HUDEP-2 (cell line): ENCODE measurements at regions not wholly inside any gene's neighbourhood (a gene's known extent, or its start where the extent isn't known, plus 50 kb on each side); places are given as distances from the start of the nearest gene placed in this dataset.

Source experiments
- DNase-seq, 76 experiments: peaks; one replicate each; lab custom pipeline; 2025; ENCODE audit not compliant: unreplicated experiment in 76 of 76; lab: John Stamatoyannopoulos, UW

DNA sequence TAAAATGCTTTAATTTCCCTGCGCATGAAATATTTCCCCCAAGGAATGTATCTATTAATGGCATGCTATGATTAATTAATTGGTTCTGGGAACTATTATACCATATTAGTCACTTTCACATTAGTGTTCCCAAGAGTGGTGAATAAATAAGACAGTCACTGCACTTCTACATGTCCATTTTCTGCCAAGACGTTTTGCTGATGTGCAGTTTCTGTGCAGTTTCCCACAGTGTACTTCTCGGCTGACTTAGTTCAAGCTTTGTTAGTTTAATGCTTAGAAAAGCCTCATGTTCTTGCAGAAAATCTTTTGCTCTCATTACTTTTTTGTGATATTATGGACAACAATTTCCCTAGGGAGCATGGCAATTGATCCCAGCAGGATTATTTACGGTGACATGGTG lies 1014.5 kb downstream of the BRINP3 start:
- no peak for DNase-seq

DNA sequence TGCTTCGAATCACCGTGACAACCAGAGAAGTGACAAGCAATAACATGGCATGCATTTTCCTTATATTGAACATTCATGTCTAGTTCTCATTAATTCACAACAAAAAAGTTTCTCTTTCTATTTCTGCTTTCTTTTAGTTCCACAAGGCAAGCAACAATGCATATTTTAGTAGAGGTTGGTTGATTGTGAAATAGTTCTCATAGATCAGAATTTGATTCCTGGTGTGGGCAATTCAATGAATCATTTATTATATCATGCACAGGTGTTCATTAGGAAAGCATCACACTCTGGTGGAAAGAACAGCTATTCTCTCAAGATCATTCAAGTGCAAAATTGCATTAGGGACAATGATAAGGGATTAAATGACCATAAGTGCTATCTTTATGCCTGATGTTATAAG lies 980.9 kb downstream of the BRINP3 start:
- no peak for DNase-seq

DNA sequence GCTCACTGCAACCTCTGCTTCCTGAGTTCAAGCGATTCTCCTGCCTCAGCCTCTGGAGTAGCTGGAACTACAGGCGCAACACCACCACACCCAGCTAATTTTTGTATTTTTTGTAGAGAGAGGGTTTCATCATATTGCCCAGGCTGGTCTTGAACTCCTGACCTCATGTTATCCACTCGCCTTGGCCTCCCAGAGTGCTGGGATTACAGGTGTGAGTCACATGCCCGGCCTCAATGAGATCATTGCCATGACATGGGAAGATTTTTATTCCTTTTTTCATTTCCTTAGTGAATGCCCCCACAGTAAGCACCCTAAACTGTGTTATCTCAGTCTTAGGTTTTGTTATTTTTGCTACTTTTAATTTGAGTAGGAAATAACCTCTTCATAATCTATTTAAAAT lies 977.9 kb downstream of the BRINP3 start:
- no peak for DNase-seq

DNA sequence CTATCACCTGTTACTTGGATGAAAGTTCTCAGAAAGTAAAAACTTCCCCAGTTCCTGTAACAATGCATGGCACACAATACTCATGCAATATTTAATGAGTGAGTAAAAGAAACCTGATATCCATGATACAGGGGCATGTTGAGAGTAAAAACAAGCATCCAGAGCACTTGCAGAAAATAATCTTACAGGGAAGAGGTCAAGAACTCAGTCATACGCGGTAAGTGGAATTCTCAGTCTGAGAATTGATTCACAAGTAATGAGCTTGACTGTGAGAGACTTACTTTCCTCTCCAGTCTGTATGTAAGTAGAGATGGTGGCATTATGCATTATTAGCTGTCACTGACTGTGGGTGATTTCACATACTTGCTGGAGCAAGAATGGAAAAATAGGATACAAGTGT lies 976.9 kb downstream of the BRINP3 start:
- no peak for DNase-seq

DNA sequence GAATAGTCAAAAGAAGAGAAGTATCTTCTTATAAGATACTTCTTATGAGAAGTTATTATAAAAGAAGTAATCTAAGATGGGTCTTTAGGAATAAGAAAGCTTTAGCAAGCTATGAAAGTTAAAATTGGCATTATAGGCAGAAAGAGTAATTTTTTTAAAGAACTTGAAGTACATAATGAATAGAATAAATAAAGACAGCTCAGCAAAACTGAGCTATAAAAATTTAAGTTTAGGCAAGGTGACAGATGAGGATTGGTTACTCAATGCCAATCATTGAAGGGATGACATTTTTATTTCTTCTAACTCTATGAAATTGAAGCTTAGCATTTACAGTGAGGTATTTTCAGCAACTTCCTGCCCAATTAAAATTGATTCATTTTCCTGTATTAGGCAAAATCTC lies 966.8 kb downstream of the BRINP3 start:
- no peak for DNase-seq

DNA sequence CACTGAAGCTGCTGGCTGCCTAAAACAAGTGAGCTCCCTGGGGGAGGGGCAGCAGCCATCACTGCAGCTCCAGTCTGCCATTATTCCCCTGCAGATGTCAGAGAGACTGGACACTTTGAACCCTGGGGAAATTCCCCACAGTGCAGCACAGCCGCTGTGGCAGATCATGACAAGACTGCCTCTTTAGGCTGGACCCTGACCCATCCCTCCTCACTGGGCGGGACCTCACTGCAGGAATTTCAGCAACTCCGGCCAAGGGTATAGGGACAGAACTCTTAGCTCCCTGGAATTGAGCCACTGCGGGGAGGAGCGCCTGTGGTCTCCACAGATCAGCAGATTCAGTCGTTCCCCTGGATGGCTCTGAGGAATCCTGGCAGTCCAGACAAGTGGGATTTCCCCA lies 964.6 kb downstream of the BRINP3 start:
- no peak for DNase-seq

DNA sequence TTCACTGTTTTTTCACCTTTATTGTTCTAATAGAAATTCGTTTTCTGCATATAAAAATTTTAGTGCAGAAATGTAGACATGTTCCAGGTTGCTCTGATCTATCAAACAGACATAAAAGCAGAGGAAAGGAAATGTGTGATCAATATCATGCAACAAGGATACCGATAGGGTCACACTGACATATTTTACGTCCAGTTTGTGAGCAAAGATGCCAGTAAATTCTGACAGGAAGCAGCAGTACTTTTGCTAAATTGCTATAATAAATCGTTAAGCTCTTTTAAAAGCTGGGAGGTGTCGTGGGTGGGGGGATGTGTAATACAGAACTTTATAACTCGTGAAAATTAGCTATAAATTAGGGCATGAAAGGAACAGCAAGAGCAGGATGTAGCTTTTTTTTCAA lies 955.2 kb downstream of the BRINP3 start:
- DNase-seq = no peak

DNA sequence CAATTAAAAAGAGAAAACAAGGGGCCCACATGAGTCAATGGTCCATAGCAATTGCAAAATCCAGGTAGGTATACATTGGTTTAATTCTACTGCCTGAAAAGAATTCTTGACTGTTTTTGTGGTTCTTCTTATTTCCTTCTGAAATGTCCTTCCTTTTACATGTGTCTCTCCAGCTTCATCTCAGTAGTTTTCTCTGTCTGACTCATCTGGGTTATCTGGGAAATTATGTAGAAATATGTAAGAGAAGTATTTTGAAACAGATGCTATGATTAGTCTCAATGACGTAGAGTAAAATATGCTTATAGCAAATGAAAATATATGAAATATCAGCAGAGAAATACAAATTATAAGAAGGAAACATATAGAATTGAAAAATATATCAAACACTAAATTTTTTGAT lies 953.2 kb downstream of the BRINP3 start:
- no peak for DNase-seq

DNA sequence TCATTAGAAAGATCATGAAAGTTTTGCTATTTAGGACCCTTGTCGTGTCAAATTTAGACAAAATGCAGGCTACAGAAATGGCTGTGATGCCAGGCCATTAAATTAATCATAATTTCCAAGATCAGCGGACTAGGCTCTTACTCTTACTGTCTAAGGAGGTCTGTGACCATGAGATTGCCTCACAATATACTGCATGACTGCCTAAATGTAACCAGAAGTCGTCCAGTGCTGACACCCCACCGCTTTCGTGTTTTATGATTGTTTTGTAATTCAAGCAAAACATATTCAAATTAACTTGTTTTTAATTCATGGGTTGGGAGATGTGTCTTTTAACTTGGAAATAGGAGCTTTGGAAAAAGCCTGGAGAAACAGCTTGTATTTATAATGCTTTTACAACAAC lies 947.5 kb downstream of the BRINP3 start:
- DNase-seq = no peak

DNA sequence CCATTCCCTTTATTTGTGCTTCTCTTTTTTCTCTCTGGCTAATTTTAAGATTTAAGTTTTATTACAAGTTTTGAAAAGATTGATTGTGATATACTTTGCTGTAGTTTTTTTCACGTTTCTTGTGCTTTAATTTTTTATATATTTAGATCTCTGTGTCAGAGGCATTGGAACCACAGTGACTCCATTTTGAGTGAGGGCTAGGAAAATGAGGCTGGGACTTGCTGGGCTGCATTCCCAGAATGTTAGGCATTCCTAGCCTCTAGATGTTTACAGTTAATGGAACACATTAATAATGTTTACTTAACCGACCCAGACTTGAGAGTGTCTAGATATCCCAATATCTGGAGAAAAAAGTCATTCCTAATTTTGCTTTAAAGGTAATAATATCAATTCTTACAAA lies 939.4 kb downstream of the BRINP3 start:
- DNase-seq = no peak

DNA sequence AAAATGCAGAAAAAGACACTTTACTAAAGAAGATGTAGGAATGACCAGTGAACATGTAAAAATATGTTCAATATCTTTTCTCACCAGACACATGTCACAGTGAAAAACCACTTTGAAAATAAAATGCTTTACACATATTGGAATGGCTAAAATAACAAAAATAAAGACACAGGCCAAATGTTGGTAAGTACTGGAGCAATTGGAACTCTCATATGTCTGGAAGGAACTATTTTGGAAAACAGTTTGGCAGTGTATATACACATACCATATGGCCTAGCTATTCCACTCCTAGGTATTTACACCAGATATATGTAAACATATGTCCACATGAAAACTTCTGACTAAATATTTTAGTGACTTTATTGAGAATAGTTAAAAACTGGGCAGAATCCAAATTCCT lies 927.2 kb downstream of the BRINP3 start:
- DNase-seq = no peak

DNA sequence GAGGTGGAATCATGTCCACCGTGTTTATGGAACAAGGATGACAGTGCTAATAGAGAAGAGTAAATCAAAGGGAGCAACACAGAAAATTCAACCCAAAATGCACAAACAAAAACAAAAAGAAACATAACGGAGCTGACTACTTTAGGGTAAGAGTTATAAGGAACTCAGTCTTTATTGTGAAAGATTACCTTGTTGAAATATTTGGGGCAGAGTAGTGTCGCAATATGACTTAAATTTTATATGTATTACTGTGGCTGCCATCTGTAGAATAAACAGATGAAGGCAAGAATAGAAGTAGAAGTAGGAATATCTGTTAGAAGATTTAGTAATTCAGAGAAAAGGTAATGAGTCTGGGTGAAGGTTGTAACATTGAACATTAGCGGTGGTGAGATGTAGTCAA lies 913.9 kb downstream of the BRINP3 start:
- DNase-seq = no peak

DNA sequence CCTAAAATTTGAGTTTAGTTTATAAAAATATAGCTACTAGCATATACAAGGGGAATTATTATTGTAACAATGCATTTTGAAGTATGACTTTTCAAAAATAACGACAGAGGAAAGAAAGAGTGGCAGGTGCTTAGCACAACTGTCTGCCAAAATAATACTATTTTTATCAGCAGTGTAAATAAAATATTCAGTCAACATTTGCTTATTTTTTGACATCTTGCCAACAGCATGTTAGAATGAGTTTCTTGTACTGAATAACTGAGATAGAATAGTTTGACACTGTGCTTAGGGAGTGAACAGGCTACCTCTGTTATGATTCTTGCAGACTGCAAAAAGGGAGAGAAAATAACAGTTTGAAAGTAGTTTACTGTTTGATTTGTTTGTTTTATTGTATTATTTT lies 909.8 kb downstream of the BRINP3 start:
- DNase-seq = no peak

DNA sequence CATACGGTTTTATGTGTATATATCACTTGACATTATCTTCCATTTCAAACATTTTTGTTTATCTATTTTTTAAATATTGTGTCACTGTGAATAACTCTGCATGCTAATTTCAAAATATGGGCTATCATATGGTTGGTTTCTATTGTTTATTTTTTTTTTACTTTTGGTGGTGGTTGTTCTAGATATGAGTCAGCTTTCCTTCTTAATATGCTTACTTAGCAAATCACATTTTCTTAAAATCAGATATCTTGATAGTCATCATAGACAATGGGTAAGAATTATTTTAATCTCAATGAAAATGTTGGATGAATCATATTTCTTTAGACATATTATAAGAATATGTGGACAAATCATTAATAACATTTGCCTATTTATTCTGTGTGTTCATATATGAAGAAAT lies 881.5 kb downstream of the BRINP3 start:
- DNase-seq = no peak

DNA sequence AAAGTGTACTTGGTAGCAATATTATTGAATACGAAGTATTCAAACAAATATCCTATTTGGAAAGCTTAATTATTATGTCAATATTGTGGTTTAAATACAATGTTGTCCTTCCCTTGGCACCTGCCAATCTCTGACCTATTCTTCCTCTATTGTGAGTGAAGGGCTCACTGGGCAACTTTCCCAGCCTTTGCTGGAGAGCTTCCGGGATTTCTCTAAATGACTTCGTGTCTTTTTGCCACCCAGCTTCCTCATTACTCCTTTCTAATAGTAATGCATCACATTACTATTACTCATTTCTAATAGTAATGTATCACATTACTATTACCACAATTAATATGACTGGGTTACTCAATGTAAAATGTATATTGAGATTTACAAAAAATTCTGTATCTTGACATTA lies 880.6 kb downstream of the BRINP3 start:
- DNase-seq = no peak

DNA sequence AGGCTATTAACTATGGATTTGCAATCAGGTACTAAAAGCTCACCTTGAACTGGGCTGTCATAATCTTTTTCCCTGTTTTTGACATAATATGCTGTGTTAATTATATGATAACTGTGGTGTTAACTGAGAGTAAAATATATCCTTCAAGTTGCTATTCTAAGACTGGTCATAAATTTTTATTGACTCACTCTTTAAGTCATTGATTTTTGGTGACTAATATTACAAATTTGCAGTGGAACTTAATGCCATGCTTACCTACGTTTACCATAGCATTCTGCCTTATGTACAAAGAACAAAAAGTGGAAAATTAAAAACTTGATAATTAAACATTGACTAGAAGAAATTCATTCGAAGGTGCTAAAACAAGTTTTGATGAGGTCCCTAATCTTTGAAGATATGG lies 872.4 kb downstream of the BRINP3 start:
- no peak for DNase-seq

DNA sequence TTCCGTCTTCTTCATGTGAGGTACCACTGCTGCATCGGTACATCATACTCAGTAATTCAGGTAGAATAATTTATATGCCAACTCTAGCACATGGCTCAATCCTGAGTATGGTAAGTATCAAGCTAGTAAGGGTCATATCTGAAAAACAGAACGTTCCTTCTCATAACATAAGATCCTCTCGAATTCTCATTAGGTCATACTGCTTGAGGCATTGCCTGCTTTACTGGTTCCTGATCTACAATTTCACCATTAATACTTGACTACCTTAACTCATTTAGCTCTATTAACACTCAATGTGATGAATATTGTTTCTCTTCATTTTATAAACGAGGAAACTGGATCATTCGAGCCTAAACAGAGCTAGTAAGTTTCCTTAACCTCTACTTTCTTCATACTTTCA lies 871.6 kb downstream of the BRINP3 start:
- DNase-seq = no peak

DNA sequence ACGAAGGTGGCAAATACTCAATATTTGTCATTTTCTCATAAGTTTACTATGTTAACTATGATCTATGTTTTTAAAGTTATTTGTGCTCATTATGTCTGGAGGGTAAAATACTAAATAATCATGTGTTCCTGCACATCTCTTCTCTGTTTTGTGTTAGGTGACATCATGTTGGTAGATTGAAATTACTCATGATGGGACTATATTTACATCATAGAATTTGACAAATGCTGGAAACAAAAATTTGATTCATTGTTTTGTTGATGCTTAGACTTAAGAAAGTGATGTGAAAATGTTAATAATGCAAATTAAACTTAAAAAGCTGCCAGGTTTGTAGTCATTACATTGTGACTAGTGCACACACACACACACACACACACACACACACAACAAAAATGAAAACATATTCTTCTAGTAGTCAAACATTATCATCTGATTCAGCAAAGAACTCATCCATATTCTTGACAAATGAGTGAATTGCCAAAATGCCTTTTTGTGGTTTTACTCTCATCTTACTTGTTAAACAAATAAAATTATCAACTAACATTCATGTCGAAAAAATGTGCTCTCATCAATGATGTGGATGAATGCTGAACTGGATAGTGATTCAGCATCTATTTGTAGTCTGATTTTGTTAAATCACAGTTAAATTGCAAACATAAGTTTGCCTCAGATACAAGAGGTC lies 870.7 kb downstream of the BRINP3 start:
- DNase-seq = no peak

DNA sequence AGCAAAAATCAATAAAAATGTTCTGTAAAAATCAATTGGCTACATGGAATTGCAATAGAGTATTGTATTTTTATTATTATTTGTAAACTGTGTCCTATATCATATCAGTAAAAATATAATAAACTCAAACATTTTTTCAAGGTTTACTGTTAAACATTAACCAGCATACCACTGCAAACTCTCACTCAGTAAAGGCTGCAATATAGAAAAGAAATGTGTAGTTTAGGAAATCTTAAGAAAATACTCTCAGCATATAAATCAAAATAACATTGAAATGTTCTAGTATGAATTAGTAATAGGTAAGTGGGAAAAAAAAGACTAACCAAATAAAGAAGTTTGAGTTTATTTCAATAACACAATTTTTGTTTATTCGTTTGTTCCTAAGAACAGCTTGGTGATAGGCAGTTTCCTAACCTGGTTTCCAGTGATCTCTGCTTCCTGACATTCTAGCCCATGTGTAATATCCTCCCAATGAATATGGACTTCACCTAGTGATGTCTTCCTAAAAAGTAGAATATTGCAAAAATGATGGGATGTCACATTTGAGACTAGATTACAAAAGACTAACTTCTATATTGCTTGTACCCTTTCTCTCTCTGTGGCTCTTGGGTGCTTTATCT lies 870.1 kb downstream of the BRINP3 start:
- no peak for DNase-seq

DNA sequence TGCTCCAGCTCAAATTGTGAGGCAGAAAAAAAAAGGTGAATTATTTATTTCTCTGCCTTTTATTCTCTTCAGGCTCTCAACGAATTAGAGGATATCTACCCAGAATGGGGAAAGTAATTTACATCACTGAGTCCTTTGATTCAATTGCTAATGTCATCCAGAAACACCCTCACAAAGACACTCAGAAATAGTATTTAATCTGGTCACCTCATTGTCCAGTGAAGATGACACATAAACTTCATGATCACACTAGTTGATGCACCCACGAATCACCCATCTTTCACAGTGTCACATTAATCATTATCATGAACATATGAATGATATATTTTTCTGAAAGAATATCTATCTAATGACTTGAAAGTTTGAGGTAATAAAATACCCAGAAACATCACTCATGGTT lies 868.5 kb downstream of the BRINP3 start:
- no peak for DNase-seq

DNA sequence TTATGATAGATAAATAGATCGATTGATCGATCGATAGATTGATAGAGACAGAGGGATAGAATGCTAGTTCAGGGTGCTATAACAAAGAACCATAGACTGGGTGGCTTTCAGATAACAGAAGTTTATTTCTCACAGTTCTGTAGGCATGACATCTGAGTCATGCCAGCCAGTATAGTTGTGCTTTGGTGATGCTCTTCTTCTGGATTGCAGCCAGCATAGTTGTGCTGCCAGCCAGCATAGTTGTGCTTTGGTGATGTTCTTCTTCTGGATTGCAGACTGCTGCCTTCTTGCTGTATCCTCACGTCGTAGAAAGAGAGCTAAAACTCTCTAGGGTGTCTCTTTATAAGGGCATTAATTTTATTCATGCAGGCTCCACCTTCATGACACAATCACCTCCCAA lies 860.8 kb downstream of the BRINP3 start:
- DNase-seq = peak in 1 of 76 experiments; percentile 1

DNA sequence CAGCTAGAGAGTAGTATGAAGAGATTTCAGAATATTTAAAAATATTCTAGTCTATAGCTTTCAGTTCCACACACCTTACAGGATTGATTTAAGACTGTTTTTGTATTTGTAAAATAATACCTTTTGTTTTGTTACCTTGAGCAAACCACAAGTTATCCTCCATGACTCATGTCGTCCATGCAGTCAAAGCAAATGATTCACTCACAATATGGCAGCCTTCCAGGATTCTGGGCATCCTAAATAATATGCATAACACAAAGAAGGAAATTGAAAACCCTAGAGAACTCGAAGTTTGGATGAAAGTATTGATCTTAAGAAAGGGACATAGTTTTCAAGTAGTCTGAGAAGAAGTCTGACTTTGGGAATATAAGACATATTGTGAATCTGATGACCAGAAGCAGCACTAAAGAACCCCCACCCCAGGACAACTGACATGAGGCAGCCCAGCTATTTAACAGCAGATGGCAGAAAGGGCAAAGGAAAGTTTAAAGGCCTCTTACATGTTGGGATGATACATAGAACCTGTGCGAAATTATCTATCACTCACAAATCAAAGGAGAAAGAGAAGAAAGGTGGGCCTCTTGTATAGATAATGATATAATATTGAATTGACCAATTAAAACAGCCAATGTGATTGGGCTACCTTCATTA lies 857.9 kb downstream of the BRINP3 start:
- DNase-seq = peak in 1 of 76 experiments; percentile 0
